ENCODE measurements at regions not wholly inside any gene's neighbourhood (a gene's known extent, or its start where the extent isn't known, plus 50 kb on each side); places are given as distances from the start of the nearest gene placed in this dataset.

DNA sequence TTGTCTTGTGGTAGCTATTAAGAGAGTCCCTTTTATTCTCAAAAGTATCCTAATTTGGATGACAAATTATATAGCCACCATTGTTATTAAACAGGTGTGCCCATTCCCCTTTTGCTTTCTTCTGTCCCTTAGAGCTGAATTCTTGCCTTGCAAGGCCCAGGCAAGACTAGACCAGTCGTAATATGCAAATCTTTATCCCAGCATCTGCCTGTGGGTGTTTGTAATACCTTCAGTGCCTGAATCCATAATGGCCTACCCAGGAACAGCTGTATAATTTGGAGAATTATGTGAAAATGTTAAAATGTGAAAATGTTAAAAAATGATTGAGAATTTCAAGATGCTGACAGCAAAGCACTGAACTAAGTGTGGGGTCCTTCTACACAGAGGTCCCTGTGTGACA, 403.0 kb upstream of the RBMS3 start:
- no peak overlapping the region for H3K4me3 ChIP-seq (ENCODE audit: low read depth, low read length)

DNA sequence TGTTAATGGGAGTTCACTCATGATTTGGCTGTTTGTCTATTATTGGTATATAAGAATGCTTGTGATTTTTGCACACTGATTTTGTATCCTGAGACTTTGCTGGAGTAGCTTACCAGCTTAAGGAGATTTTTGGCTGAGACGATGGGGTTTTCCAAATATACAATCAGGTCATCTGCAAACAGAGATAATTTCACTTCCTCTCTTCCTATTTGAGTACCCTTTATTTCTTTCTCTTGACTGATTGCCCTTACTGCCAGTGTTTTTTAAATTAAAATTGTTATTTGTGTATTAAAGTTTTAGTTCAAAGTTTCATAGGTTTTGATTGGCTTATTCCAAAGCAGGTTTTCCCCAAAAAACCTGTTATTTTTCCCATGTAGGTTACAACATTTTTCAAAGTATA, 390.5 kb upstream of the RBMS3 start:
- H3K4me3 ChIP-seq (ENCODE audit: low read depth, low read length), result no peak overlapping the region

DNA sequence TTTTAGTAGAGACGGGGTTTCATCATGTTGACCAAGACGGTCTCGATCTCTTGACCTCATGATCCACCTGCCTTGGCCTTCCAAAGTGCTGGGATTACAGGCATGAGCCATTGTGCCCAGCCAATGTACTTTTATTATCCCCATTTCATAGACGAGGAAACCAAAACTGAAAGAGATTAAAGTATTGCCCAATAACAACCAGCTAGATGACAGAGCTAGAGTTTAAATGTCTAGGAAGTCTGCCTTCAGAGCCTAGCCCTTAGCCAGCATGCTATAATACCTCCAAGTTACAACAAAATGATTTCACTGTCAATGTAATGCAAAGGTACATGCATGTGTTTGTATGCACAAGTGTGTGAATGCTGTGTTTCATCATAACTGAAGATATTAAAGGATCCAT, 389.4 kb upstream of the RBMS3 start:
- no peak overlapping the region for H3K4me3 ChIP-seq (ENCODE audit: low read depth, low read length)

DNA sequence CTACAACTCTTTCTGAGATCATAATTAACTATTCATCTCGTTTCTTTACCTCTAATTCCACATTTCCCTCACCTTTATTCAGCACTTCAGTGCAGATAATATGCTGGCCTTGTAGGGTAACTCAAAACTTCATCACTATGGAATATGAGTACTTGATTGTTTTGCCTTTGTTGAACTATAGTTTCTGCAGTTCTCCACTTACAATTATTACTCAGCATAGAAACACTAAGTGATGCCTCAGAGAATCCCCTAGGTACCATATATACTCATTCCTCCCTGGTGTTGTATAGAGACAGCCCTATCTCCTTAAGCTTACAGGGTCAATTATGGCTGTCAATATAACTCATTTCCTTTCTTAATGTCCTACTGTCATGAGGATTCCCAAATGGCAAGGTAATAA, 380.6 kb upstream of the RBMS3 start:
- no peak overlapping the region for H3K4me3 ChIP-seq (ENCODE audit: low read depth, low read length)

DNA sequence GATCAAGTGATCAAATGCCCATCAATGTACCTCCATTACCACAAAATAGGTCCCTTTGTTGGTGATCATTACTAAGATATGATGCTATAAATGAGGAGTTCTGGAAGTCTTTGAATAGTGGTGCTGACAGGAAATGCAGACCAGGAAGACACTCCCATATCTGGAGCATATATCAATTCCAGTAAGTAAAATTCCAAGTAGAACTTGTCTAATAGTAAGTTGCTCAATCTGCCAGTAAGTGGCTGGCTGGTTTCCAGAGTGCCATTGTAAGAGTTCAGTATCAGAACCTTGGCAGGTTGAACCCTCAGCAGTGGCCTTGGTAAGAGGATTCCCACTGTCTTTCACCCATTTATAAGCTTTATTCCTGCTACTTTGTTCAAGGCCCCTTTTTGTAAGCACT, 379.9 kb upstream of the RBMS3 start:
- H3K4me3 ChIP-seq (ENCODE audit: low read depth, low read length), result no peak overlapping the region

DNA sequence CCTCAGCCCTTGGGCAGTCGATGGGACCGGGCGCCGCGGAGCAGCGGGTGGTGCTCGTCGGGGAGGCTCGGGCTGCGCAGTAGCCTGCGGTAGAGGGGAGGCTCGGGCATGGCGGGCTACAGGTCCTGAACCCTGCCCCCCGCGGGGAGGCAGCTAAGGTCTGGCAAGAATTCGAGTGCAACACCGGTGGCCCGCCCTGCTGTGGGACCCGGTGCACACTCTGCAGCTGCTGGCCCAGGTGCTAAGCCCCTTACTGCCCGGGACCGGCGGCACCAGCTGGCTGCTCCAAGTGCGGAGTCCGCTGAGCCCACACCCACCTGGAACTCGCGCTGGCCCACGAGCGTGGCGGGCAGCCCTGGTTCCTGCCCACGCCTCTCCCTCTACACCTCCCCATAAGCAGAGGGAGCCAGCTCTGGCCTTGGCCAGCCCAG, 377.7 kb upstream of the RBMS3 start:
- H3K4me3 ChIP-seq (ENCODE audit: low read depth, low read length), result no peak overlapping the region

DNA sequence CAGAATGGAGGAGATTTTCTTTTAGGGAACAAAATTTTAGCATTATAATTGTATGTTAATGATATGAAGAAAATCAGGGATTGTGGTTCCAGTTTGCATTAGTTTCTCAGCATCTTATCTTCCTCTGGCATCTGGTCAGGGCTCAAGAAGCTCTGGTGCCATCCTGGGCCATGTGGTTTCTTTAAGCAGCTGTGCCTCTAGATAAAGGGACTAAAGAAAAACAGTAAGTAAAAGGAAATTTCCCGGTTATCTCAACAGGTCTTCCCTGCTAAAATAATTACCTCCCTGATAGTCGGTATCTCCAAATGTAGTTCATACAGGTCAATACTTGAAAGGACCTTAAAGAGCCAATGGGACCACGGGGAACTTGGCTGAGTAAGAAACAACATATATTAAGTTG, 375.1 kb upstream of the RBMS3 start:
- H3K4me3 ChIP-seq (ENCODE audit: low read depth, low read length), result no peak overlapping the region

DNA sequence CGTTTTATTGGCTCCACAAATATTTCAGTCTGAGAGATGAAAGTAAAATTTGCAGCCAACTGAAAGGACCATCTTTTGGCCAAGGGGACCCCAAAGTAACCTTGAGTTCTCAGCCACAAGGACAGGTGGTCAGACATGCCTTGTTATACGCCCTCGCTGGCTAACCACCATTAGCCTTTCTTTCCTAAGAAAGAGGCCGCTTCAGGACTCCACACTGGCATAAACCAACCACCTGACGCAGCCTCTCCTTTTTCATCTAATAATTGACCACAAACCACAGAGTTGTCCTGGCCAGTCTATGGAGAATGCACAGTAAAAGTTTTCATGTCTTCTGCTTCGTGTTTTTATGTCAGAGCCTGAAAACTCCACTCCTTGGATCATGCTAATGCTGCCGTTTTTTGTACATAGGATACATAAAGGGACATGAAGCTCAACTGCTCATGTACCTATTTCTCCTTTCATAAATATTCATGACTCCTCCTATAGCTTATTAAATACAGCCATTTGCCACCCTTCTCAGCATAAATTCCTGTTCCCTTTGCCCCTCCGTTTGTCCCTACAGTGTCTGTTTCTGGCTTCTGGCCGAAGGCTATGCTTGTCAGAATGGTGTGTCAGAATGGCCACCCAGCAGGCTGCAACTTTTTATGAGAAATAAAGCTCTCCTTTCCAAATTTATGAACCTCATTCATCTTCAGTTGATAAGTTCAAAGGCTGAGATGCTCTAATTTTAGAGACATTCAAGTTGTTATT, 374.1 kb upstream of the RBMS3 start:
- H3K4me3 ChIP-seq (ENCODE audit: low read depth, low read length), result no peak overlapping the region

DNA sequence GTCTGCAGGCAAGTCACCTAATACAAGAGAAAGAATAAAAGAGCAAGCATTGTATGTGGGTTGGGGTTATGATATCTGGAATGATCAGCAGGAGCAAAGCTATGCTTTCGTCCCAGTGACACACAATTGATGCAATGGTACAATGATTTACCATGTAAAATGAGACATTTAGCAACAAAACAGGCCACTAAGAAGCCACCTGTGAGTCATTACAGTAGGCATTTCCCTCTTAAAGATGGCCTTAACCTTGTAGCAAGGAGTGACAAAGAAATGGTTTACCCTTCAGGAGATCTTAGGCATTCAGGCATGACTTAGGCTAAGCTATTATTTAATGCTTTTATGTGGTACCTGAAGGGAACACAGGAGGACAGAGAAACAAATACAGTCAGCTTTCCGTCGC, 373.3 kb upstream of the RBMS3 start:
- H3K4me3 ChIP-seq (ENCODE audit: low read depth, low read length), result no peak overlapping the region

DNA sequence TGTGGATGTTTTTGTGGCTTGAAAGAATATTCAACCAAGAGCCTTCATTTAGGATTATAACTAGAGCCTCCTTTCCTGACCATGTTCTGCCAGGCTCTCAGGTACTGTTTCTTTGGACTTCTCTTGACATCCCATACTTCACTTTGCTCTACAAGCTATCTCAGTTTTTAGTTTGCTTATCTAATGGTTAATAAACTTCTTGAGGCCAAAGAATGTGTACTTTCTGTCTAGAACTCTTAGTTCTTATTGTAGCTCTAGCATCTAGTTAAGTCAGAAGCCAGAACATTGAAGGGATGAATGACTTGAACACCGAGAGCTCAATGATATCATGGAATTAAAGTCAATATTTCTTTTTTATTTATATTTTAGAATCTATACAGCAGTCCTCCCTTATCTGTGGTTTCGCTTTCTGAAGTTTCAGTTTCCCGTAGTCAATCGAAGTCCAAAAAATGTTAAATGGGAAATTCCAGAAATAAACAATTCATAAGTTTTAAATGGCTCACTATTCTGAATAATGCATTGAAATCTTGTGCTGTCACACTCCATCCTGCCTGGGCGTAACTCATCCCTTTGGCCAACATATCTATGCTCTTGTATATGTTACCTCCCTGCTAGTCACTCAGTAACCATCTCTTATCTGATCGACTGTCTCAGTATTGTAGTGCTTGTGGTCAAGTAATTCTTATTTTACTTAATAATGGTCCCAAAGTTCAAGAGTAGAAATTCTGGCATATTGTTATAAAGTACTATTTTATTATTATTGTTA, 368.6 kb upstream of the RBMS3 start:
- H3K4me3 ChIP-seq (ENCODE audit: low read depth, low read length), result no peak overlapping the region

DNA sequence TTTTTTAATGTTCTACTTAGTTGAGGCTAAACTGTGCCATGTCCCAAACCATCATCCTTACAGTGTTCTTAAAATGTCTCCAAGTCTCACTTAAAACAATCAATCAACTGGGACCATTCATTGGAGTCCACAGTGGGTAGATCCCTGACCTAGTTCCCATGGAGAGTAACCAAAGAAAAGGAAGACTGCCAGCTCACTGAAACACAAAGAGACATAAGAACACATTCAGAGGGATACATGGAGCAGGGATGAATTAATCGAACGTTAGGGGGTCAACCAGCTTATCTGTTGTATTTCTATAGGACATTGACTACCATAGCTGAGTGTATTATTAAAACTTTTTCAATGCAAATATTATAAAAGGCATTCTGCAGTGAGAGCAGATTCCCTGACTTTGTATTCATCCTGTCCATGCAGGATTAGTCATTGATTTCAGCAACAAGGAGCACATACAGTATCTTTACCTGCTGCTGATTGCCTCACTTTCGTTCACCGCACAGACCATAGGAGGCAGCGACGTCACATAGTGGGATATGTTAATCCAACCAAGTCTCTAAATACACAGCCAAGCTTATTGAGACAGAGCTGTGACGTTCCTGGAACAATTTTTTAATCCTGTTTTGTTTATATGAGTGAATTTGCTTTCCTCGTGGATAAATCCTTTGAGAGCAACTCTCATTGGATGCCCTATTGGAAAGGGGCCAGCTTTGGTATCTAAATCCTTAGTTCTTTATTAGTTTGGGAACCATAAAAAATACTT, 364.9 kb upstream of the RBMS3 start:
- no peak overlapping the region for H3K4me3 ChIP-seq (ENCODE audit: low read depth, low read length)

DNA sequence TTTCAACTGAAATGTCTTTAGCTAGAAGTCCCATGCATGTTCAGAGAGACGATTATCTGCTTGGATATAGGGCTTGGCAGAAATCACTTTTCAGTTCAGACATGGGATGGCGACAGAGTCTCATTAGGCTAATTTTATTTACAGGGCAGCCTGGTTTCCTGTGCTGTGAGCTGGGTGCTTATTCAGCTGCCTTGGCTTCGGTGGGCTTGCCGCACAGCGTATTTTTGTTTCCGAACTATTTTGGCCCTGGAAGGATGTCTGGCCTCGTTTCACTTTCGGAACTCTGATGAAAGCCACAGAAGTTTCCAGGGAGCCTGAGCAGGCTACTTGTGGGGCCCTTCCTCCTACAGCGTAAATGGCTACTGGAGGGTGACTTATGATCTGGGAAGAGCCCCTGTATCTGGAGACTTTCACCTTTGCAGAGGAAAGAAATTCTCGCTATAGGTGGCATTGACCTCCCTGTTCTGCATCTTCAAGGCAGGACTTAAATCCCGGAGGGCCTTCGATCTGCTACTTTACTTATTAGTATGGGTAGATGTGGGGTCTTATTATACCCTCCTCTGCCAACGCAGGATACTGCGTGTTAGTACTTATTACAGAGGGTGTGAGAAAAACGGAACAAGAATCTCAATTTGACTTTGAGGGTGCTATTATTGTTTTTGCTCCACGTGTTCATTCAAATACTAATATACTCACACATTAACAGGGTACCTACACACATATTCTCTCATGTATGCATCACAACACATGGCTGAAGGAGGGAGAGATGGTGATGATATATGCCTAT, 364.0 kb upstream of the RBMS3 start:
- no peak overlapping the region for H3K4me3 ChIP-seq (ENCODE audit: low read depth, low read length)

DNA sequence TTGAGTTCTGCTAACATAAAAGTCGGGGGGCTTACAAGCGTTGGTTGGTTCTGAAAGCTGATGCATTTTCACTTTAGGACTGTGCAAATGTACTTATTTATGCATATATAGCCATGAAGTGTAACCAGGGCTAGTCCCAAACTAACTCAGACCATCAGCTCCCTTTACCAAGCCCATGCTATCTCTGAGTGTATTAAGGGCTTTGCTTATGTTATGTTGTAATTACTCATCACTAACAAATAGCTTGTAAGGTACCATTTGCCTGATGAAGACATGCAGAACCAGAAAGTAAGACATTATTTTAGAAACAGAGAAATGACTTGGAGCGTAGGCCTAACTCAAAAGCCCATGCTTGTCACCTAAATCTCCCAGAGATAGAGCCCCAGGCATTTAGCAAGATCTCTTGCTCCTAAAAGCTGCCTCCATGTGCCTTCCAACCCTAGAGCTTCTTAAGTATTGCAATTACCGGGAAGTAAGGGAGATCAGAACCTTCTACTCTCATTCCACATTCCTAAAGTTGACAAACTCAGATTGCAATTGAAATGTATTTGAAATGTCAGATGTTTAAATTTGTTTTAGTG, 362.9 kb upstream of the RBMS3 start:
- H3K4me3 ChIP-seq (ENCODE audit: low read depth, low read length), result no peak overlapping the region

DNA sequence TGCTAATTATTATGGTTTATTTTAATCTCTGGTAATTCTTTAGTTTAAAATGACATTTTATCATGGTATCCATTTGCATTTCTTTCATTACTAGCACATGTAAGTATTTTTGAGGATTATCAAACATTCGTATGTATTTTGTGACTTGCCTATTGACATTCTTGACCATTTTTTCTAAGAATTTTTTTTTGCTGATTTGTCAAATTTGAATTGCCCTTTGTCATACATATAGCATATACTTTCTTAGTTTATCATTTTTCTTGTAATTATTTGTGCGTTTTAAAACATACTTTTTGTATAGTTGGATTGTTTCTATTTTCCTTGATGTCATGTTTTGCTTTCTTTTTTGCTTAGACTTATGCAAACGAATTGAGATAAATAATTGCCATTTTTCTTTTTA, 358.5 kb upstream of the RBMS3 start:
- no peak overlapping the region for H3K4me3 ChIP-seq (ENCODE audit: low read depth, low read length)

DNA sequence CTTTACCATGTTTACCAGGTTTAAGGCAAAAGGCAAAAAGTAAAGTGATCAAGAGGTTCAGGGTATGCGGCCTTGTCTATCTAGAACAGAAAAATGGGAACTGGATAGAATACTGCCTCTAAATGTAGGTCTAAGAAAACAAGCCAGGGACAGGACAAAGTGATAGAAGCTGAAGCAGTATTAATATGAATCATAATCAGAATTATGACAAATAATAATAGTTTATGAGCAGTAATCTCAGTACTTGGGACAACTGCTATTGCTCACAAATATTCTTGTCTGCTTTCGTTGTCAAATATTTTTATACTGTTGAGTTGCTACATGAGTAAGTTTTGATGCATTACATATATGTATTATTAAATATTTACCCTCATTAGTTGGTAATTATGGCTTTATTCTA, 356.9 kb upstream of the RBMS3 start:
- no peak overlapping the region for H3K4me3 ChIP-seq (ENCODE audit: low read depth, low read length)

DNA sequence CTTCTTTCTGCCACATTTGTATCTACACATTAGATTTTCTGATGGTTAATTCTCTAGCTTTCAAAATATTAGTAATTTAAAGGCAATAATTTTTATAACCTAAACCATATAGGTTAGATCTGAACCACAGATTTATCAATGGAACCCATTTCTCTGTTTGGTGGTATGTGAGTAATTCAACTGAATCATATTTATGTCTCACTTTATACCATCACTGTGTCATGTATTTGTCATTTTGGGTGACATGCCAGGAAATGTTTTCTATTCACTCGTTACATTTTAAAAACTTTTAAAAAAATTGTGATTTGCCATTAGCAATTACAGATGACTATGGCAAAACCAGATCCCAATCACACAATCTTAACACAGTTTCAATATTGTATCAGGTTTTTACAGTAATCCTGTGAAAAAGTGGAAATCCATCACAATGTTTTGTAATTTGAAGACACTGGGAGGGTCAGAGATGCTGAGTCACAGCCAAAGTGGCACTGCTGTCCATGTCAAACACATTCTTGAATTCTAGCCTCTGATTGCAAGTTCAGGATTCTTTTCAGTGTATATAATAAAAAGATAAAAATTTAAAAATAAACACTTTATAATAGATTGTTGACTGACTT, 356.0 kb upstream of the RBMS3 start:
- no peak overlapping the region for H3K4me3 ChIP-seq (ENCODE audit: low read depth, low read length)

DNA sequence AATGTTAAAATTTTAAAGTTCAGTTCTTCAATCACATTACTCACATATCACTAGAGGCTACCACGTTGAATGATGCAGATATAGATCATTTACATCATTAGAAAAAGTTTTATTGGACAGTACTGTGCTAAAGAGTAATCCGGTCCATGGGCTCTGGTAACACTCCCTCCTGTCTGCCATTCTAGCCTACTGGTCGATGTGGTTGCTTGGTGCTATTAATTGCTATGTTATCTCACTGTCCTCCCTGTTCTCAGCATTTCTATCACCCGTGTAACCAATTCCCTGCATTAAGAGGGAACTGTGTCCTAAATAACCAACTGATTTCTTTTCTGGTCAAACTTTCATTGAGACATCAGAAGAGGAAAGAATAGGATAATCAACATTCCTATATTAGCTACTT, 347.5 kb upstream of the RBMS3 start:
- H3K4me3 ChIP-seq (ENCODE audit: low read depth, low read length), result no peak overlapping the region

DNA sequence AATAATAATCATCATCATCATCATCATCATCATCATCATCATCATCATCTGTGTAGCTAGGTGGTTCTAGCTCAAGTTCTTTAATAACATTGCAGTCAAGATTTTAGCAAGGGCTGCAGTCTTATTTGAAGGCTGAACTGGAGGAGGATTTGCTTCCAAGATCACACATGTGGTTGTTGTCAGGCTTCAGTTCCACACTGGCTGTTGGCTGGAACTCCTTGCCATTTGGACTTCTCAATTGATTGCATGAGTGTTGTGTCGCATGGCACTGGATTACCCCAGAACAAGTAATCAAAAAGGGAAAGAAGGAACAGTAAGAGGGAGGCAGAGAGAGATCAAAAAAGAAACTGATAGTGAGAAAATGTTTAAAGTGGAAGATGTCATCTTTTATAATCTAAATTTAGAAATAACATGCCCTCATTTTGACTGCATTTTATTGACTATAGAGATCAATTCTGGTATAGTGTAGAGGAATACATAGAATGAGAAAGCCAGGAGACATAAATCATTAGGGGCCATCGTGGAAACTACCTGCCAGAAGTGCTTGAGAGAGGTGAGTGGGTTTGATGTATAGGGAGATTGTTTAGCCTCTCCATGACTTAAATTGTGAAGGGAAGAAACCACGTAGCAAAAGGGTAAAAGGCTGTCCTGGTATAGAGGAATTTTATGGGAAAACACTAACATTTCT, 346.6 kb upstream of the RBMS3 start:
- no peak overlapping the region for H3K4me3 ChIP-seq (ENCODE audit: low read depth, low read length)

DNA sequence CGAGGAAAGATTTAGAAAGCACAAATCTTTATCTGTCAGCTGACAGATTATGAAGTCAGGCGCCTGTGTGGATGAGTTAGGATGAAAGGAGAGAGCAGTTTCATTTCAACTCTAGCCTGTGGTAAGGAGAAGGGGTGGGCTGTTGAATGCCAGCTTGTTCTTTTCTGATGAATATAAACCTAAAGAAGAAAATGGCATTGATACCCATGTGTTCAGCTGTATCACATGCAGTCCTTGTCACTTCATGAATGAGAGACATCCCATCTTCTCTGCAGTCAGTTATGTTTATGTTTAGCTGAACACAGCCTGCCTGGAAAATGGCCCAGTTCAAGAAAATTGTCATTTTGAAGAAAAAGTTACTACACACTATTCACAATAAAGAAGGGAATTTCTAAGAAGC, 345.7 kb upstream of the RBMS3 start:
- H3K4me3 ChIP-seq (ENCODE audit: low read depth, low read length), result no peak overlapping the region

DNA sequence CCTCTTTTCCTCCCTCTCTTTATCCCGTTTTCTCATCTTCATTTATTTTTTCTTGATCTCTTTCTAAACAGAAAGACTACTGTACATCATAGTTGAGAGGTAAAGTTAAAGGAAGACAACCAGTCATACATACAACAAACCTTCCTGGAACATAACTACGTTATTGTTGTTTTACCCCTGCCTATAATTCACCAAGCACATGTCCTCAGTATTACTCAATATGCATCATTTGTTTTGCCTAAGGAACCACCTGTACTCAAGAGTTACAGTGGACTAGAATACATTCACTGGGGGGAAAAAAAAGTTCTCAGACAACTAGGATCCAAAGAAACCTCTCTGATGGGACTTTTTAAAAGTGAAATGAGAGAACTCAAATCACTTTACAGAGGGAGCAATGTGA, 344.7 kb upstream of the RBMS3 start:
- H3K4me3 ChIP-seq (ENCODE audit: low read depth, low read length), result no peak overlapping the region
